ENCODE measurements at regions not wholly inside any gene's neighbourhood (a gene's known extent, or its start where the extent isn't known, plus 50 kb on each side); places are given as distances from the start of the nearest gene placed in this dataset.

GRCh38 chr10:29035721-29036120 lies 253.1 kb upstream of the LYZL1 start:
- no peak for TF ChIP-seq CTCF (IDR thresholded peaks at IDR 0.05; ENCODE audit: low read depth, low read length, missing input control)
- no peak for TF ChIP-seq JUND (IDR thresholded peaks at IDR 0.05)
- TF ChIP-seq YY1 (IDR thresholded peaks at IDR 0.05): no peak
- no peak for TF ChIP-seq SP1 (IDR thresholded peaks at IDR 0.05)
- TF ChIP-seq RAD21 (IDR thresholded peaks at IDR 0.05): no peak
- no peak for TF ChIP-seq ATF3 (IDR thresholded peaks at IDR 0.05)
- TF ChIP-seq TAF1 (conservative IDR thresholded peaks at IDR 0.05): no peak
